GM03348 (cell line): ENCODE measurements at regions not wholly inside any gene's neighbourhood (a gene's known extent, or its start where the extent isn't known, plus 50 kb on each side); places are given as distances from the start of the nearest gene placed in this dataset.

Experiments used
- DNase-seq: peaks from one replicate; pipeline ENCODE4 v3.0.0; 2012; ENCODE audit warnings: low spot score

GRCh38 chr4:162352580-162353107, 188.8 kb upstream of the FSTL5 start:
- no peak for DNase-seq

- no peak for DNase-seq
Measured at GRCh38 chr4:162350331-162350730, 186.5 kb upstream of the FSTL5 start.

GRCh38 chr4:162349395-162349794, 185.6 kb upstream of the FSTL5 start:
- no peak for DNase-seq

- no peak for DNase-seq
Measured at GRCh38 chr4:162347842-162348213, 184.0 kb upstream of the FSTL5 start.

GRCh38 chr4:162347156-162347841, 183.5 kb upstream of the FSTL5 start:
- DNase-seq = no peak

- no peak for DNase-seq
Measured at GRCh38 chr4:162343967-162344366, 180.2 kb upstream of the FSTL5 start.

DNA sequence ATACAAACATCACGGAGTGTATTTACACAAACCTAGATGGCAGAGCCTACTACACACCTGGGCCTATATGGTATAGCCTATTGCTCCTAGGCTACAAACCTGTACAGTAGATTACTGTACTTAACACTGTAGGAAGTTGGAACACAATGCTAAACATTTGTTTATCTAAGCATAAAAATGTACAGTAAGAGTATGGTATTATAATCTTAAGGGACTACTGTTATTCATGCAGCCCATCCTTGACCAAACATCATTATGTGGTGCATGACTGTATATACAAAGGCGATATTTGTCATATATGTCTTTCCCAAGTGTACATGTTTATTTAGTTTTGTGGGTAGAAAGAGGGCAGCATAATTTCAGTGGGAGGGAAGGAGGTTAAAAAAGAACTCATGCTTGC, 177.7 kb upstream of the FSTL5 start:
- no peak for DNase-seq

- no peak for DNase-seq
Measured at GRCh38 chr4:162323919-162324318, 160.1 kb upstream of the FSTL5 start.

GRCh38 chr4:162322054-162322453, 158.3 kb upstream of the FSTL5 start:
- DNase-seq = no peak

- DNase-seq = no peak
Measured at GRCh38 chr4:162285753-162286152, 122.0 kb upstream of the FSTL5 start.

- DNase-seq = no peak
Measured at GRCh38 chr4:162282684-162283083, 118.9 kb upstream of the FSTL5 start.

GRCh38 chr4:162274354-162274753, 110.6 kb upstream of the FSTL5 start:
- DNase-seq = no peak

DNA sequence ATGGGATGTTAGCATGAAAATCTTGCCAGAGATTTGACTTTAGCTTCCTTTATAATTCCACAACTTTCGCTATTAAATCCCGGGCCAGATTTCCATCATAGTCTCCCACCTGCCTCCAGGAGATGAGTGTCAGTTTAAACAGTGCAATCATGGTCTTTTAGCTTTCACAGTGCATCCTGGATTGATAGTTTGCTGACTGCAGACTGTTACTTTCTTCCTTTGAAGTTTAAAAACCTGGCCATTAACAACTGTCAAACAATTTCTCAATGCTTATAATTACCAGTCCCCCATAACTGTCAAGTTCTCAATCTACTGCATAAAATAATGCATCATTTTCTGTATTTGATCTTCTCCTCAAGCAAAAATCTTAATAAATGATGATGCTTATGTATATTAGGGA, 108.4 kb upstream of the FSTL5 start:
- DNase-seq = no peak

- DNase-seq = no peak
Measured at GRCh38 chr4:162268911-162269310, 105.1 kb upstream of the FSTL5 start.

DNA sequence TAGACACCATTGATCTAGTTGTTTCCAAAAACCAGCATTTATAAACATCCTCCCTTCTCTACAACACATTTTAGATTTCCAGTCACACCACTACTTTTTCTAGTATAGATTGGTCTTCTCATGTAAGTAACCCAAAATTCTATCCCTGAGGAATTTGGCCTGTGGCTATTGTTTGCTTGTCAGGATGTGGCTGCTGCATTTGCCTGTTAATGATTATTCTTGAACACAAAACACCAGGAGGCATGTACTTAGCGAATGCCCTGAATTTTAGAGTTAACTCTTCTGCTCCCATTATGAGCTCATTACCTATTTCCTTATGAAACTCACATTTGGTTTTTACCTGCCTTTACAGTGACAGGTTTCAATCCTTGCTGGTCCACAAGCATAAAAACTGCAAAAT, 102.0 kb upstream of the FSTL5 start:
- no peak for DNase-seq

- DNase-seq = no peak
Measured at GRCh38 chr4:162245051-162245450, 81.3 kb upstream of the FSTL5 start.

DNA sequence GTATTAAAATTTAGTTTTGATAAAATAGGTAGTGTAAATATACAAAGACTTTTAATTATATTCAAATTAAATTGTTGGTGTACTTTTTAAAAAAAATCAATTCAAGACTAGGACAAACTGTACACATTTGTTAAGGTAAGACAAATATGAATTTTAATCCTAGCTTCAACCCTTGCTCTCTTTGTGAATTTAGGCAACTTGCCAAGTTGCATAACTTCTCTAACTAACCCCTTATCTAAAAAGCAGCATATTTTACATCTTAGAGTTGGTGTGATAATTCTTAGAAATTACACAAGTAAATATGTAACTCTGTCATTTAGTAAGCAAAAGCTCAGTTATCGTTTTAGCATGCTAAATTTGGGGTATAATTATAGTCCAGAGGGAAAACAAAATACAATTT, 78.1 kb upstream of the FSTL5 start:
- DNase-seq = no peak

DNA sequence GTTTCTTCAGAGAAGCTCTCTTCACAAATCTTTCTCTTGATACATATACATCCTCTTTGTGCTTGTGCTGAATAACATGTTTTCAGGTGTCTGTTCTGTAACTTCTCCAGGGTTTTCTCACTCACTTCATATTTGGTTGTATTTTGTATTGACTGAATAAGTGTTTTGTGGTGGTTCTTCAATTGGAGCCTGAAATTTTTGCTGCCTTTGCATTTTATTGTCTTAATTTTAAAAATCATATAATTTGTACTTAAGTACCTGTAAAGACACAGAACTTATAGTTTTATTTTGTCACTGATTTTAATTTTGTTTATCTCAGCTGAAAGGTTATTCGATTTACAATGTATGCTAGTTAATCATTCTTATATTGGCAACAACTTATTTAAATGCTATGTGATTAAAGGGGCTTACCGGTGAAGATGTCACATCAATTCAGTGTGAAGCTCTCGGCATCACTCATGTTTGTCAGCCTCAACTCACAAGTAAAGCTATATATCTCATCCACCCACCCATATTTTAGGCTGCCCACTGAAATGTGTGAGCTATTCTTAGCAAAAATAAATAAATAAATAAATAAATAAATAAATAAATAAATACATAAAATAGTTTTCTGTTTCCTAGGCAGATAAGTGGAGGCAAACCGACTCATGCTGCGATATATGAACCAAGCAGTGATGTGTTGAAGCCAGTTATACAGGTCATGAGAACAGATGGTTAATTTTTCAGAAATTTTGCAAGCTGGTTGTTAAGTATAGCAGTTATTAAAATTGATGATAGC, 76.4 kb upstream of the FSTL5 start:
- no peak for DNase-seq

- no peak for DNase-seq
Measured at GRCh38 chr4:162237676-162238075, 73.9 kb upstream of the FSTL5 start.

DNA sequence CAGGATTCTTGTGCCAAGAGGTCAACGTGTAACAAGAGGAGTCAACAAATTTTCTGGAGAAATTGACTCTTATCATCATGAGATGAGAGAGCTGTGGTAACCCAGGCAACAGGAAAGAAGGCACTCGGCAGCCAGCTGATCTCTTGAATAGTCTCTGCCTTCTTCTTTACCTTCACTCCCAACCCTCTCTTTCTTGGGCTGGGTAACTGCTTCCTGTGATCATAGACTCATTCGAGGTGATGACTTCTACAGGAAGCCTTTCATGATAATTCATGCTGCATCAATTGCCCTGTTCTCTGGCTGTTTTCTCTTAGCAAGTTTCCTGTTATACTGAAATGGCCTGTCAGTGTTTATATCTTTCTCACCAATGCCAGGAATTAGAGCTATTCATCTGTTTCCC, 70.8 kb upstream of the FSTL5 start:
- DNase-seq = no peak

GRCh38 chr4:162232349-162232748, 68.5 kb upstream of the FSTL5 start:
- no peak for DNase-seq

DNA sequence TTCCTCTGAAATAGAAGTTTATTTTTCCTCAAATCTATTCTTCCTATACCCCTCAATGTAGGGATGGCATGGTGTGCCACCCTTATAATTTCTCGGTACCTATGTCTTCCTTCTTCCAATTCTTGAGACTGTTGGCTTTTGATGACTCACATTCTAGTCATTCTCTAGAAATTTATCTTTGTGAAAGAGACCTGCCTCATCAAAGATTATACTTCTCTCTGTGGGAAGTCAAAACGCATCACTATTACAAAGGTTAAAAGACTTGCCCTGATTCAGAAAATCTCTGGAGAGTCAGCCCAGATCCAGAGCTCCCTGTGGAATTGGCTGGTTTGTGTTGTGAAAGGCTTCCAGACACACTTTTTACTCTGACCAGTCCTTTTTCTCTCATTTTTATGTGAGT, 65.9 kb upstream of the FSTL5 start:
- DNase-seq = no peak

- no peak for DNase-seq
Measured at GRCh38 chr4:162221148-162221547, 57.3 kb upstream of the FSTL5 start.
